ENCODE measurements at regions not wholly inside any gene's neighbourhood (a gene's known extent, or its start where the extent isn't known, plus 50 kb on each side); places are given as distances from the start of the nearest gene placed in this dataset.

DNA sequence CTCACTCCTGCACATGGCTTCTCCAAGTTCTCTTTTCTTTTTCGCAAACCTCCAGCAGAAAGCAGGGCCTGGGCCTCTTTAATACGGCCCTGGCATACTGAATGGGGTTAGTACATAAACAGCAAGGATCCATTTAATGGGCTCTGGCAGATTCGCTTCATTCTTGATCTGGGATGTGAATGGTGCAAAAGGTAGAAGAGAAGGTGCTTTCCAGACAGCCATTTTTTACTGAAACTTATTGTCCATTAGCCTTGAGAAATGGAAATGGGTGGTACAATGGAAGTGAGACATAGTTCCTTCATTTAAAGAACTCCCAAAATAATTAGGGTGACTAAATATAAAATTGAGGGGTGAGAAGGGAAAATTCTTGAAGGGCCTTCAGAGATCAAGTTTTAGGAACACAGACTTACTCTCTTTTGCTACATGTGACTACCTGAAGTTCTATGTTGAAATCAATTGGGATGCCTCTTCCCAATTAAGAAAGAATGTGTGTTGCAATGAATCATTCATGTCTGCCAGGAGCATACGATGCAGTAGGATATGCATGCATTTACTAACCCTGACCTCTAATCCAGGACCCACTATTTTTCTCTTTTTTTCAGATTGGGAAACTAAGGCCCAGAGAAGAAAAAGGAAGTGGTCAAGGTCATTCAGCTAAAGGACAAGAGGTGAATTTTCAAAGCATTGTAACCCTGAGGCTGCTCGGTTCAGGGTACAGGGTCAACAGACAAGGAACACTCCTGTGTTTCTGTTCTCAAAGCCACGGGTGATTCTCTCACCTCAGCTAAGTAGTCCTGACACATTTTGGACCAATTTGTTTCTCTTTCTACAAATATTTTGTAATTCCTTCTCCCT is 144.1 kb downstream of the BBOX1 start:
- Histone ChIP-seq H3K36me3 (no peaks in the 10 kb centered on the region), H3K27me3 (no peaks in the 10 kb centered on the region), H3K9me3 (no peaks in the 10 kb centered on the region), H3K4me3 (no peak overlapping the region), H3K4me1 (peaks cover 0 to 32% (median 0%) of the 10 kb centered on the region in 4 donors), H3K27ac (peak overlapping the region in 1 of 3 donors; percentile 41)
- 53% methylated on average over 6 of the region's 6 CpGs for WGBS (ENCODE audit: insufficient coverage, low coverage, low lambda C conversion rate, missing lambda C conversion rate)
- intact Hi-C loops (cut with DNase I): loop anchor here in 1 of 2 donors (10.0 kb wide), 1 partner anchor 300 kb away; no protein-coding TSS in a partner anchor
- TF ChIP-seq, protein P1, sequence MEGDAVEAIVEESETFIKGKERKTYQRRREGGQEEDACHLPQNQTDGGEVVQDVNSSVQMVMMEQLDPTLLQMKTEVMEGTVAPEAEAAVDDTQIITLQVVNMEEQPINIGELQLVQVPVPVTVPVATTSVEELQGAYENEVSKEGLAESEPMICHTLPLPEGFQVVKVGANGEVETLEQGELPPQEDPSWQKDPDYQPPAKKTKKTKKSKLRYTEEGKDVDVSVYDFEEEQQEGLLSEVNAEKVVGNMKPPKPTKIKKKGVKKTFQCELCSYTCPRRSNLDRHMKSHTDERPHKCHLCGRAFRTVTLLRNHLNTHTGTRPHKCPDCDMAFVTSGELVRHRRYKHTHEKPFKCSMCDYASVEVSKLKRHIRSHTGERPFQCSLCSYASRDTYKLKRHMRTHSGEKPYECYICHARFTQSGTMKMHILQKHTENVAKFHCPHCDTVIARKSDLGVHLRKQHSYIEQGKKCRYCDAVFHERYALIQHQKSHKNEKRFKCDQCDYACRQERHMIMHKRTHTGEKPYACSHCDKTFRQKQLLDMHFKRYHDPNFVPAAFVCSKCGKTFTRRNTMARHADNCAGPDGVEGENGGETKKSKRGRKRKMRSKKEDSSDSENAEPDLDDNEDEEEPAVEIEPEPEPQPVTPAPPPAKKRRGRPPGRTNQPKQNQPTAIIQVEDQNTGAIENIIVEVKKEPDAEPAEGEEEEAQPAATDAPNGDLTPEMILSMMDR (IDR thresholded peaks at IDR 0.05): no peak
- no peak for TF ChIP-seq POLR2A (IDR thresholded peaks at IDR 0.05)
- ATAC-seq (peak in 3 of 4 donors; percentile 25 to 49 (median 47)), DNase-seq (no peak)

DNA sequence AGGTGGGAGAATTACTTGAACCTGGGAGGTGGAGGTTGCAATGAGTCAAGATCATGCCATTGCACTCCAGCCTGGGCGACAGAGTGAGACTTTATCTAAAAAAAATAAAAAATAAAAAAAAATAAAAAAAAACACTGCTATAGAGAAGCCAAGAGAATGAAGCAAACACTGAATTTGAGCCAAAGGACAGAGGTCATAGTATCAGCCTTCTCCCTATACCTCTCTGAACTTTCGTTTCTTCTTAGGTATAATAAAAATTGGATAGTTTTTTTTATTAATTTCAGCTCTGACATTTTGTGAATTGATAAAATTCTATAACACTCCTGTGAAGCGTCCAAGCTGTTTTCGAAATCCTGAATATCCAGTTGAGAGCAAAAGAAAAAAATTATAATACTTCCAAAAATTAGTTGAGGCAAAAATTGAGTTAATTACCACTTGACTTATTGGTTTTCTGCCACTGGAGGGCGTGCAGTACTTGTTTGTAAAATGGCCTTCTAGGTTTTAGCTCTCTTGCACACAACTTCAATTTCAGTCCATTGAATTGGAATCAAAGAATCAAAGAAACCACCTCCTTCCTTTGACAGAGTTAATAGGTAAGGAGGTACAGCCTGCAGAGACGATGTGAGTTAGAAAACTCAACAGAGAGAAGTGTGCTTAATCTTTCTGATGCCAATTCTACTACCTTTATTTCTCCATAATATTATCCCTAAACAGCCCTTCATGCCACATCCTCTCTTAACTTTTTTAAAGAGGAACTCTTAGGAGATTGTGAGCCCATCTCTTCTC is 143.2 kb downstream of the BBOX1 start:
- intact Hi-C loops (cut with DNase I): loop anchor here in 1 of 2 donors (10.0 kb wide), 1 partner anchor 301 kb away; no protein-coding TSS in a partner anchor
- no peak for TF ChIP-seq POLR2A (IDR thresholded peaks at IDR 0.05)
- TF ChIP-seq, protein P1 (IDR thresholded peaks at IDR 0.05): peak; percentile 72 to 85 (median 79)
- DNase-seq: peak in 2 of 3 donors; percentile 35 to 66

DNA sequence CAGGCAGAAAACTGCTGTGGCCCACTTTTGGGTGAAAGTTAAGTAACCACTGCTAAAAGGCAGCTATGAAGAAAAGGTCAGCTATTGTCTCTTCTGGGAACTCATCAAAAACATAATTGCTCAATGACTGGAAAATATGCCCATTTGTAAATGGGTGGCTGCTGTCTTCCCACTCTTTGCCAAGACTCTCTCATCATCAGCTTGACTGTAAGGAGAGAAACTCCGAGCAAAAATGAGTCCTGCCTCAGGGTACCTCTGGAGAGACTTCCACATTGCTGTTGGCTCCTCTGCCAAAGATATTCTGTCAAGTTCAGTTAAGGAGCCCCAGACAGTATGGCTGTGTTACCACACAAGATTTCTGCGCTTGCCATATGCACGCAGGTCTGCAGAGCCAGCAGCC is 138.7 kb downstream of the BBOX1 start:
- H3K36me3 ChIP-seq: no peaks in the 10 kb centered on the region
- 33% methylated on average over 1 of the region's 3 CpGs for WGBS (ENCODE audit: insufficient coverage, low coverage, low lambda C conversion rate, missing lambda C conversion rate)
- ATAC-seq: no peak
- no peak overlapping the region for H3K27ac ChIP-seq
- DNase-seq: no peak
- H3K4me1 ChIP-seq: peaks cover 0 to 15% (median 0%) of the 10 kb centered on the region in 4 donors
- intact Hi-C loops (cut with DNase I): no loop called here
- no peaks in the 10 kb centered on the region for H3K27me3 ChIP-seq
- TF ChIP-seq, protein P1 (IDR thresholded peaks at IDR 0.05): no peak
- TF ChIP-seq POLR2A (IDR thresholded peaks at IDR 0.05): no peak
- no peaks in the 10 kb centered on the region for H3K9me3 ChIP-seq
- no peak overlapping the region for H3K4me3 ChIP-seq

More for the DNA sequence above, 143.2 kb downstream of the BBOX1 start:
- Histone ChIP-seq H3K36me3 (no peaks in the 10 kb centered on the region), H3K27me3 (no peaks in the 10 kb centered on the region), H3K27ac (peak overlapping the region in 2 of 3 donors; percentile 38 to 41), H3K4me3 (peak overlapping the region in 2 of 3 donors; percentile 27), H3K9me3 (no peaks in the 10 kb centered on the region), H3K4me1 (peaks cover 0 to 32% (median 0%) of the 10 kb centered on the region in 4 donors)
- 9% methylated on average over 6 of the region's 6 CpGs for WGBS (ENCODE audit: insufficient coverage, low coverage, low lambda C conversion rate, missing lambda C conversion rate)
- ATAC-seq: peak; percentile 87 to 88 (median 88)

DNA sequence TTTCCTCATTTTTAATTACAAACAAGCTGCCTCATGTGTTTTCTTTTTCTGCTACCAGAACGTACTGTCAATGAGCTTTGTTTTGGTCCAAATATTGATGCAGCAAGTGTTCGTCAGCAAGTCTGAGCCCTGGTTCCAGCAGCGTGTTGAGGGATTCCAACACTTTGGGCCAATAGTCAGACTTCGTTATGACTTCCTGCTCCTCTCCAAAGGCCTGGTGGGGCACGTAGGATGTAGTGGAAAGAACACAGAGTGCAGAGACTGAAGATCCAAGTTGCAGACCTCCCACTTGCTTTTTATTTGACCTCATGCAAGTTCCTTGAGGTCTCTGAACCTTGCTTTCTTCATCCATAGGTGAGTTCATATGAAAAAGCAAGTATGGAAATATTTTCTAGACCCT is 138.2 kb downstream of the BBOX1 start:
- no peak overlapping the region for H3K27ac ChIP-seq
- WGBS (ENCODE audit: insufficient coverage, low coverage, low lambda C conversion rate, missing lambda C conversion rate): 77% methylated on average over 3 of the region's 5 CpGs
- H3K36me3 ChIP-seq: no peaks in the 10 kb centered on the region
- DNase-seq (no peak), ATAC-seq (no peak)
- intact Hi-C loops (cut with DNase I): no loop called here
- peaks cover 0 to 16% (median 0%) of the 10 kb centered on the region in 4 donors for H3K4me1 ChIP-seq
- no peaks in the 10 kb centered on the region for H3K9me3 ChIP-seq
- no peaks in the 10 kb centered on the region for H3K27me3 ChIP-seq
- TF ChIP-seq, protein P1 (IDR thresholded peaks at IDR 0.05): no peak
- no peak for TF ChIP-seq POLR2A (IDR thresholded peaks at IDR 0.05)
- no peak overlapping the region for H3K4me3 ChIP-seq
